ENCODE measurements at regions not wholly inside any gene's neighbourhood (a gene's known extent, or its start where the extent isn't known, plus 50 kb on each side); places are given as distances from the start of the nearest gene placed in this dataset.
A peak's percentile ranks its signal among the peaks of the same experiment; 100 is the strongest.

GRCh38 chr5:135192351-135192750 is 158.3 kb upstream of the PITX1 start:
- H3K4me1 ChIP-seq, result peaks cover 8% of the 10 kb centered on the region
- WGBS, result 86% methylated on average over 7 of the region's 7 CpGs
- no peak overlapping the region for H3K27ac ChIP-seq
- H3K4me3 ChIP-seq, result no peak overlapping the region
- no peaks in the 10 kb centered on the region for H3K36me3 ChIP-seq
- H3K9me3 ChIP-seq, result no peaks in the 10 kb centered on the region
- DNase-seq (ENCODE audit: low spot score in 2 of 2), result no peak
- H3K27me3 ChIP-seq, result peaks cover 35% of the 10 kb centered on the region
- TF ChIP-seq POLR2A (IDR thresholded peaks at IDR 0.05), result no peak
- TF ChIP-seq, protein P1, sequence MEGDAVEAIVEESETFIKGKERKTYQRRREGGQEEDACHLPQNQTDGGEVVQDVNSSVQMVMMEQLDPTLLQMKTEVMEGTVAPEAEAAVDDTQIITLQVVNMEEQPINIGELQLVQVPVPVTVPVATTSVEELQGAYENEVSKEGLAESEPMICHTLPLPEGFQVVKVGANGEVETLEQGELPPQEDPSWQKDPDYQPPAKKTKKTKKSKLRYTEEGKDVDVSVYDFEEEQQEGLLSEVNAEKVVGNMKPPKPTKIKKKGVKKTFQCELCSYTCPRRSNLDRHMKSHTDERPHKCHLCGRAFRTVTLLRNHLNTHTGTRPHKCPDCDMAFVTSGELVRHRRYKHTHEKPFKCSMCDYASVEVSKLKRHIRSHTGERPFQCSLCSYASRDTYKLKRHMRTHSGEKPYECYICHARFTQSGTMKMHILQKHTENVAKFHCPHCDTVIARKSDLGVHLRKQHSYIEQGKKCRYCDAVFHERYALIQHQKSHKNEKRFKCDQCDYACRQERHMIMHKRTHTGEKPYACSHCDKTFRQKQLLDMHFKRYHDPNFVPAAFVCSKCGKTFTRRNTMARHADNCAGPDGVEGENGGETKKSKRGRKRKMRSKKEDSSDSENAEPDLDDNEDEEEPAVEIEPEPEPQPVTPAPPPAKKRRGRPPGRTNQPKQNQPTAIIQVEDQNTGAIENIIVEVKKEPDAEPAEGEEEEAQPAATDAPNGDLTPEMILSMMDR (IDR thresholded peaks at IDR 0.05), result no peak
- no peak for TF ChIP-seq POLR2AphosphoS5 (IDR thresholded peaks at IDR 0.05)
- TF ChIP-seq EP300 (IDR thresholded peaks at IDR 0.05), result no peak

DNA sequence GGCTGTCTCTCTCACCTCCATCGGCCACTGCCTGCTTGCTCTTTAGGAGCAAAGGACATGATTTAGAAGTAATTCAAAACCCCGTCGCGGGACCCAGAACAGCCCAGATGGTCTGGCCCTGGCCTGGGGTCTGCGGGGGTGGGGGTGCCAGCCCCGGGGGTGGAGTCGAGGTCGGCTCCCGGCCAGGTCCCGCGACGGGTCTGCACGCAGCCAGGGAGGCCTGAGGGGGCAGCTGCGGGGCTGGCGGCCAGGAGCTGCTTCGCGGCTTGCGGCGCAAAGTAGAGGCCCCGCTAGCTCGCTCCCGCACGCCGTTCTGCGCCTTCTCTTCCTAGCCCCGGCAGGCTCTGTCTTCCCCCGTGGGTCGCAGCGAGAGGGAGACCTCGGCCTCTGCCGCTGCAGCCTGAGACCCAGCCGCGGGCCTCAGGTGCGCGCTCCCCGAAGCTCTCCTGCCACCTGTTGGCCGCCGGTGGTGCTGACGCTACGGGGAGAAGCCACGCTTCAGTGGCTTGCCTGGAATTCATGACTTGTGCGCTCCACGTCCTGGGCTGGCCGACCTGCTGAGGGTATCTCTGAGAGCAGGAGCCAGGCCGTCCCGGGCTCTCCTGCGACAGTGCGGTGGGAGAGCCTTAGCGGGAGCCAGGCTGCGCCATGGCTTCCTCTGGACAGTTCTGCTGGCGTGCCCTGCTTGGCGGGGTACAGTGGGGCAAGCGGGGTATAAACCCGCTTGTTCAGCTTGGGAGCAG is 157.2 kb upstream of the PITX1 start:
- peak overlapping the region; percentile 44 for H3K4me3 ChIP-seq

GRCh38 chr5:135190416-135191083 is 156.5 kb upstream of the PITX1 start:
- H3K36me3 ChIP-seq, result no peaks in the 10 kb centered on the region
- H3K27me3 ChIP-seq, result peaks cover 37% of the 10 kb centered on the region
- DNase-seq (ENCODE audit: low spot score in 2 of 2), result no peak
- WGBS, result 76% methylated on average over 22 of the region's 22 CpGs
- no peaks in the 10 kb centered on the region for H3K9me3 ChIP-seq
- peaks cover 8% of the 10 kb centered on the region for H3K4me1 ChIP-seq
- H3K27ac ChIP-seq, result no peak overlapping the region
- no peak for TF ChIP-seq EP300 (IDR thresholded peaks at IDR 0.05)
- no peak for TF ChIP-seq POLR2A (IDR thresholded peaks at IDR 0.05)
- TF ChIP-seq, protein P1 (IDR thresholded peaks at IDR 0.05), result no peak
- no peak for TF ChIP-seq POLR2AphosphoS5 (IDR thresholded peaks at IDR 0.05)
- H3K4me3 ChIP-seq, result peak overlapping the region; percentile 44

More for the DNA sequence above, 157.2 kb upstream of the PITX1 start:
- Histone ChIP-seq H3K9me3 (no peaks in the 10 kb centered on the region), H3K27me3 (peaks cover 37% of the 10 kb centered on the region), H3K36me3 (no peaks in the 10 kb centered on the region), H3K4me1 (peaks cover 8% of the 10 kb centered on the region), H3K27ac (no peak overlapping the region)
- WGBS, result 10% methylated on average over 17 of the region's 54 CpGs
- peak in 1 of 2 donors; percentile 77 for DNase-seq (ENCODE audit: low spot score in 2 of 2)
- TF ChIP-seq EP300 (IDR thresholded peaks at IDR 0.05) (no peak), POLR2A (IDR thresholded peaks at IDR 0.05) (no peak)
- TF ChIP-seq, protein P1 (IDR thresholded peaks at IDR 0.05), result peak; percentile 60 to 96

DNA sequence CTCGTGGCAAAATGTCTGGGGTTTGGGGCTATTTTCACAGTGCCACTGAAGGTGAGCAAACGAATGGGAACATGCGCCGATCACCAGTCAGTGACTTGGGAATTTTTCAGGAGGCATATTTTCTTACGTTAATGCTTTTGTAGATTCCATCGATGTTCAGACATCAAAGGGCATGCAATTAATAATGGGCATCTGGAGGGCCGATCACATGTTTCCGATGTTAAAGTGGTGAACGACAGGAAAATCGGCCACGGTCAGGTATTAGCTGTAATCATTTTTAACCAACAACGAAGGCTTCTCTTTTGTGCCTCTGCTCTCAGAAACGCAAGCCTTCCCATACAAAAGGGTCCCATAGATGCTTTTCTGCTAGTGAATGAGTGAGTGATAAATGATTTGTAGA is 155.0 kb upstream of the PITX1 start:
- no peaks in the 10 kb centered on the region for H3K9me3 ChIP-seq
- no peak for DNase-seq (ENCODE audit: low spot score in 2 of 2)
- peaks cover 37% of the 10 kb centered on the region for H3K27me3 ChIP-seq
- no peak overlapping the region for H3K27ac ChIP-seq
- H3K36me3 ChIP-seq, result no peaks in the 10 kb centered on the region
- no peak overlapping the region for H3K4me3 ChIP-seq
- H3K4me1 ChIP-seq, result peaks cover 8% of the 10 kb centered on the region
- TF ChIP-seq EP300 (IDR thresholded peaks at IDR 0.05) (no peak), POLR2A (IDR thresholded peaks at IDR 0.05) (no peak), POLR2AphosphoS5 (IDR thresholded peaks at IDR 0.05) (no peak)
- TF ChIP-seq, protein P1 (IDR thresholded peaks at IDR 0.05), result no peak
- WGBS, result 77% methylated on average over 13 of the region's 13 CpGs

DNA sequence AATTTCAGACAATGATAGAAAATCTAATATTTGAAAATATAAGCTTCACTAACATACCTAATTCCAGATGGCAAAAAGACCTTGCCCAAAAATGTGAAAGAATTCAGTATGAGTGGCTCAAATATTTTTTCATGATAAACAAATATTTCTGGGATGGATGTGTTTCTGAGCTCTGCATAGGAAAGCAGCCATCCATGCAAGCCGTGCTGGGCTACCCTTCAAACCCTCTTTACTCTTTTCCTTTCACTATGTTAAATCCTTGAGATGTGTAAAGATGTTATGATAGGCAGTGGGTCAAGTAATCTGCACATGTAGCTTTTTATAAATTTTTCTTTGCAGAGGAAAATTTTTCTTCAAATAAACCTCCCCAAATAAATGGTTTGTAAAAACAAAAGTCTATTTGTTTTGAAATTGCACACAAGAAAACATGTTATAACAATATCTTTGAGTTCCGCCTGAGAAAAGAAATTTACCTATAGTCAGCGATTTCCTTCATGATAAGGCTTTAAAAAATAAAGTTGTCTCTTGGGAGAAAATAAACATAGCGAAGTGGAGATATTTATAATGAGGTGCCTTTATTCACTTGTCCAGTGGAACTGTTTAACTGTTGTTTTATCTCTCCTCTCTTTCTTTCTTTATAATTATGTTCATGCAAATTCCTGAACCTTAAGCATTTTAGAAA is 154.3 kb upstream of the PITX1 start:
- no peak overlapping the region for H3K27ac ChIP-seq
- no peak overlapping the region for H3K4me3 ChIP-seq
- no peak for DNase-seq (ENCODE audit: low spot score in 2 of 2)
- TF ChIP-seq POLR2A (IDR thresholded peaks at IDR 0.05), result no peak
- TF ChIP-seq, protein P1 (IDR thresholded peaks at IDR 0.05), result no peak
- TF ChIP-seq POLR2AphosphoS5 (IDR thresholded peaks at IDR 0.05), result no peak
- TF ChIP-seq EP300 (IDR thresholded peaks at IDR 0.05), result no peak
- peaks cover 36% of the 10 kb centered on the region for H3K27me3 ChIP-seq
- no peaks in the 10 kb centered on the region for H3K36me3 ChIP-seq
- H3K9me3 ChIP-seq, result no peaks in the 10 kb centered on the region
- H3K4me1 ChIP-seq, result peaks cover 8% of the 10 kb centered on the region
- WGBS, result 77% methylated on average over 4 of the region's 4 CpGs
